ENCODE measurements at regions not wholly inside any gene's neighbourhood (a gene's known extent, or its start where the extent isn't known, plus 50 kb on each side); places are given as distances from the start of the nearest gene placed in this dataset.
A peak's percentile ranks its signal among the peaks of the same experiment; 100 is the strongest.

DNA sequence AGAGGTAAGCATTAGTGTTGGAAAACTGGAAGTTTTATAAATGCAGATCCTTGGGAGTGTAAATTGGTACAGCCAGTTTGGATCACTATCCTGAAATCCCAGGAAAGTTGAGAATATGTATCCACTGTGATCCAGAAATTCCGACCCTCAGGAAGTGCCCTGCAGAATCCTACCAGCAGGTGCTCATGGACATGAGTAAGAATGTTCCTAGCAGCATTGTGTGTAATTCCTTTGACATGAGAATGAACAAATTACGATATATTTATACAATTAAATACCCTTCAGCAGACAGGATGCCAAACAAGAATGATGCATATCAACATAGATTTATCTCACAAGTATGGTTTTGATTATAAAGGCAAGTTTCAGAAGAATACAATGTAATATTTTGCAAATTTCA, 181.6 kb downstream of the XPNPEP1 start:
- Histone ChIP-seq H3K23ac (ENCODE audit: insufficient read length) (no peak overlapping the region), H3K23me2 (ENCODE audit: low read depth, low read length) (no peaks in the 10 kb centered on the region), H4K5ac (ENCODE audit: insufficient read length, low read depth, low read length) (no peak overlapping the region), H3K79me1 (ENCODE audit: low read depth, low read length) (no peaks in the 10 kb centered on the region), H3K14ac (ENCODE audit: insufficient read length) (no peak overlapping the region), H3K4ac (replicated peaks; ENCODE audit: insufficient read length, low read depth, low read length) (no peak overlapping the region), H3K4me2 (ENCODE audit: insufficient read depth in 1 of 2, low read depth in 2 of 2, low read length in 2 of 2) (no peak overlapping the region), H4K20me1 (replicated peaks in 1 of 2; ENCODE audit: control insufficient read depth in 1 of 2, insufficient read depth in 2 of 2, low read length in 2 of 2) (no peaks in the 10 kb centered on the region), H3K27me3 (replicated peaks in 1 of 4; ENCODE audit: control insufficient read depth in 3 of 4, extremely low read depth in 1 of 4, insufficient read depth in 3 of 4, low read length in 3 of 4) (no peaks in the 10 kb centered on the region), H3K18ac (ENCODE audit: extremely low read depth, low read length) (no peak overlapping the region), H2BK12ac (ENCODE audit: low read depth, low read length) (no peak overlapping the region), H3K4me3 (ENCODE audit: extremely low read depth in 1 of 4, insufficient read depth in 2 of 4, low read depth in 3 of 4, low read length in 4 of 4) (no peak overlapping the region), H2BK15ac (ENCODE audit: low read length) (no peak overlapping the region), H3K36me3 (ENCODE audit: control insufficient read depth in 2 of 4, insufficient read depth in 4 of 4, low read length in 3 of 4) (no peaks in the 10 kb centered on the region), H4K91ac (replicated peaks; ENCODE audit: insufficient read length, low read length) (no peak overlapping the region), H2AK5ac (ENCODE audit: low read depth, low read length) (no peak overlapping the region), H2BK120ac (replicated peaks; ENCODE audit: low read depth, low read length) (no peak overlapping the region), H2BK5ac (ENCODE audit: low read depth, low read length) (no peak overlapping the region), H2BK20ac (ENCODE audit: low read length) (no peak overlapping the region), H3K9me3 (ENCODE audit: insufficient read depth in 2 of 2, low read depth in 1 of 2, low read length in 1 of 2) (no peaks in the 10 kb centered on the region), H4K8ac (ENCODE audit: extremely low read depth, insufficient read depth, low read length) (no peak overlapping the region), H2AFZ (ENCODE audit: low read length) (no peak overlapping the region), H3K27ac (ENCODE audit: low read depth, low read length) (no peak overlapping the region), H3K4me1 (replicated peaks in 1 of 4; ENCODE audit: control insufficient read depth in 3 of 4, insufficient read depth in 4 of 4, low read length in 3 of 4) (no peaks in the 10 kb centered on the region), H3K56ac (replicated peaks; ENCODE audit: insufficient read length, low read depth, low read length) (no peak overlapping the region), H3K9ac (replicated peaks in 1 of 4; ENCODE audit: extremely low read depth in 1 of 4, low read depth in 3 of 4, low read length in 3 of 4) (no peak overlapping the region), H3K79me2 (ENCODE audit: control insufficient read depth in 1 of 2, insufficient read depth in 2 of 2, low read length in 2 of 2) (no peaks in the 10 kb centered on the region)
- ChIA-PET CTCF (ENCODE audit: partially characterized antibody) (interaction anchor here (0.9 kb wide), 1 partner anchor 16 kb away, joined by 3 read pairs; no protein-coding TSS in a partner anchor), POLR2A (ENCODE audit: partially characterized antibody) (no interaction called here)
- DNase-seq (ENCODE audit: low read depth in 1 of 2, low spot score in 2 of 2) = no peak
- FAIRE-seq = no peak
- TF ChIP-seq, protein P1, sequence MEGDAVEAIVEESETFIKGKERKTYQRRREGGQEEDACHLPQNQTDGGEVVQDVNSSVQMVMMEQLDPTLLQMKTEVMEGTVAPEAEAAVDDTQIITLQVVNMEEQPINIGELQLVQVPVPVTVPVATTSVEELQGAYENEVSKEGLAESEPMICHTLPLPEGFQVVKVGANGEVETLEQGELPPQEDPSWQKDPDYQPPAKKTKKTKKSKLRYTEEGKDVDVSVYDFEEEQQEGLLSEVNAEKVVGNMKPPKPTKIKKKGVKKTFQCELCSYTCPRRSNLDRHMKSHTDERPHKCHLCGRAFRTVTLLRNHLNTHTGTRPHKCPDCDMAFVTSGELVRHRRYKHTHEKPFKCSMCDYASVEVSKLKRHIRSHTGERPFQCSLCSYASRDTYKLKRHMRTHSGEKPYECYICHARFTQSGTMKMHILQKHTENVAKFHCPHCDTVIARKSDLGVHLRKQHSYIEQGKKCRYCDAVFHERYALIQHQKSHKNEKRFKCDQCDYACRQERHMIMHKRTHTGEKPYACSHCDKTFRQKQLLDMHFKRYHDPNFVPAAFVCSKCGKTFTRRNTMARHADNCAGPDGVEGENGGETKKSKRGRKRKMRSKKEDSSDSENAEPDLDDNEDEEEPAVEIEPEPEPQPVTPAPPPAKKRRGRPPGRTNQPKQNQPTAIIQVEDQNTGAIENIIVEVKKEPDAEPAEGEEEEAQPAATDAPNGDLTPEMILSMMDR (IDR thresholded peaks at IDR 0.05; ENCODE audit: control extremely low read depth in 1 of 3, insufficient read depth in 1 of 3, low read depth in 1 of 3, low read length in 3 of 3) = peak in 1 of 3 experiments; percentile 11; a peak in 1 of 4 replicates
- TF ChIP-seq TBP (IDR thresholded peaks at IDR 0.05; ENCODE audit: low read depth, low read length) = no peak
- WGBS, 2 experiments (ENCODE audit: extremely low coverage in 1 of 2, insufficient coverage in 1 of 2, insufficient read length in 1 of 2, insufficient replicate concordance in 2 of 2, low coverage in 1 of 2, low lambda C conversion rate in 2 of 2, missing lambda C conversion rate in 1 of 2) = 79% methylated on average over 2 of the region's 2 CpGs; no CpG with 5 or more reads in 1 of the 2 experiments
